Sigmoid colon (tissue), 4 donors: ENCODE measurements at regions not wholly inside any gene's neighbourhood (a gene's known extent, or its start where the extent isn't known, plus 50 kb on each side); places are given as distances from the start of the nearest gene placed in this dataset.

Experiments
- POLR2AphosphoS5 ChIP-seq, 4 donors: sonication (generic); formaldehyde crosslinking; IDR thresholded peaks; one replicate each; pipeline ENCODE4 v1.6.1; 2017; ENCODE audit warnings: antibody characterized with exemption in 4 of 4
- TF ChIP-seq, protein P1 (sequence below), 4 experiments: fragments of 450-650 bp in 3 of 4; fragments of 200-600 bp in 1 of 4; IDR thresholded peaks; one replicate each; pipeline ENCODE4 v1.5.1; 2016 to 2019; ENCODE audit warnings: antibody characterized with exemption in 4 of 4, mild to moderate bottlenecking in 3 of 4, moderate library complexity in 2 of 4

DNA sequence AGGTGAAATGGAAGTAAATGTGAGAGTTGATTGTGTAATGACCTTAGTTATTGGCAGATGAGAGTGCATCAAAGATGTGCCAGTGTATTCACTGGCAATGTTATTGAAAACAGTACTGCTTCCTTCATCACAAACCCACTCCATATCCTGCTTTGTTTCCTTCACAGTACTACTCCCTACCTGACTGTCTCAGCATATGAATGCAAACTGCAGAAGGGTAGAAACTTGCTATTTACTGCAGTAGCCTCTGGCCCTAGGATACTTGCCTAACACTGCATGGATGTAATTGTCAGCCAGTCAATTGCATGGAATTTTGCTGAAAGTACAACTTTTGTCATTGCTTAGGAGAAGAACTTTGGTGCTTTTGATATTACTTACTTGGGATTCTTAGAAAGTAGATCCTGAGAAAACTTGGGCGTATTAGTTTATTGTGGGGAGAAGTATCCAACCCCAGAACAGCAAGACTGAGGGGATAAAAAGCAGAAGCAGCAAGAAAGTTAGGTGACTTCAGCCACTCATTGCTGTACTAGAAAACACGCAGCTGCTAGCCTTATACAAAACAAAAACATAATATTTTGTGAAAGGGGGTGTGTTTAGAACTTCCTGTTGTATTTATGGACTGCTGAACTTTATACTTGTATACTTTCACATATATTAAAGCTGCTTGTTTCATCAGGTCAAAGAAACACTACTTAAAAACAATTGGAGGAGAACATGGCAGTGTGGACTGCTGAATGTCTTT, 219.0 kb downstream of the CCNG2 start:
- TF ChIP-seq POLR2AphosphoS5 (IDR thresholded peaks at IDR 0.05), result no peak
- TF ChIP-seq, protein P1, sequence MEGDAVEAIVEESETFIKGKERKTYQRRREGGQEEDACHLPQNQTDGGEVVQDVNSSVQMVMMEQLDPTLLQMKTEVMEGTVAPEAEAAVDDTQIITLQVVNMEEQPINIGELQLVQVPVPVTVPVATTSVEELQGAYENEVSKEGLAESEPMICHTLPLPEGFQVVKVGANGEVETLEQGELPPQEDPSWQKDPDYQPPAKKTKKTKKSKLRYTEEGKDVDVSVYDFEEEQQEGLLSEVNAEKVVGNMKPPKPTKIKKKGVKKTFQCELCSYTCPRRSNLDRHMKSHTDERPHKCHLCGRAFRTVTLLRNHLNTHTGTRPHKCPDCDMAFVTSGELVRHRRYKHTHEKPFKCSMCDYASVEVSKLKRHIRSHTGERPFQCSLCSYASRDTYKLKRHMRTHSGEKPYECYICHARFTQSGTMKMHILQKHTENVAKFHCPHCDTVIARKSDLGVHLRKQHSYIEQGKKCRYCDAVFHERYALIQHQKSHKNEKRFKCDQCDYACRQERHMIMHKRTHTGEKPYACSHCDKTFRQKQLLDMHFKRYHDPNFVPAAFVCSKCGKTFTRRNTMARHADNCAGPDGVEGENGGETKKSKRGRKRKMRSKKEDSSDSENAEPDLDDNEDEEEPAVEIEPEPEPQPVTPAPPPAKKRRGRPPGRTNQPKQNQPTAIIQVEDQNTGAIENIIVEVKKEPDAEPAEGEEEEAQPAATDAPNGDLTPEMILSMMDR (IDR thresholded peaks at IDR 0.05), result no peak
